Tibial nerve (tissue), 4 donors: ENCODE measurements at regions not wholly inside any gene's neighbourhood (a gene's known extent, or its start where the extent isn't known, plus 50 kb on each side); places are given as distances from the start of the nearest gene placed in this dataset.

ENCODE experiments used
- DNase-seq, 2 donors: peaks; one replicate each; pipeline ENCODE4 v3.0.0-alpha.2; 2019; ENCODE audit warnings: low spot score in 2 of 2
- H3K27ac ChIP-seq, 4 donors: fragments of 200-600 bp; sonication (generic) in 3 of 4; one replicate each; pipeline ENCODE4 v1.5.1; 2017 to 2019; ENCODE audit warnings: mild to moderate bottlenecking in 1 of 4
- H3K27me3 ChIP-seq, 2 donors: fragments of 200-600 bp; sonication (generic) in 1 of 2; one replicate each; pipeline versions ENCODE4 v1.5.1 to v1.6.0; 2017 to 2019
- H3K36me3 ChIP-seq, 3 donors: fragments of 200-600 bp; sonication (generic); one replicate each; pipeline ENCODE4 v1.5.1; 2018 to 2019
- H3K4me1 ChIP-seq, 4 donors: fragments of 200-600 bp; sonication (generic) in 3 of 4; one replicate each; pipeline ENCODE4 v1.5.1; 2017 to 2019
- H3K4me3 ChIP-seq, 4 donors: fragments of 200-600 bp; sonication (generic) in 3 of 4; one replicate each; pipeline ENCODE4 v1.5.1; 2017 to 2019; ENCODE audit warnings: mild to moderate bottlenecking in 1 of 4, moderate library complexity in 1 of 4
- H3K9me3 ChIP-seq, 4 donors: fragments of 200-600 bp; sonication (generic) in 3 of 4; one replicate each; pipeline ENCODE4 v1.5.1; 2017 to 2019
- EP300 ChIP-seq, 2 donors: sonication (generic); formaldehyde crosslinking; IDR thresholded peaks; one replicate each; pipeline ENCODE4 v1.6.1; 2017; ENCODE audit warnings: antibody characterized with exemption in 2 of 2, mild to moderate bottlenecking in 1 of 2
- POLR2A ChIP-seq, 2 donors: fragments of 450-650 bp; IDR thresholded peaks; one replicate each; pipeline ENCODE4 v1.6.1; 2017; ENCODE audit warnings: antibody characterized with exemption in 2 of 2, mild to moderate bottlenecking in 2 of 2, moderate library complexity in 2 of 2
- WGBS, 2 donors: methylation state at CpG; one replicate each; pipeline ENCODE4 v1.1.5; 2018; 5-methylcytosine and 5-hydroxymethylcytosine counted together
- TF ChIP-seq, protein P1 (sequence below), 5 experiments: fragments of 200-600 bp in 3 of 5; fragments of 450-650 bp in 2 of 5; sonication (generic) in 3 of 5; IDR thresholded peaks; one replicate each; pipeline ENCODE4 v1.5.1; 2016 to 2019; ENCODE audit warnings: antibody characterized with exemption in 5 of 5, mild to moderate bottlenecking in 3 of 5, moderate library complexity in 2 of 5

DNA sequence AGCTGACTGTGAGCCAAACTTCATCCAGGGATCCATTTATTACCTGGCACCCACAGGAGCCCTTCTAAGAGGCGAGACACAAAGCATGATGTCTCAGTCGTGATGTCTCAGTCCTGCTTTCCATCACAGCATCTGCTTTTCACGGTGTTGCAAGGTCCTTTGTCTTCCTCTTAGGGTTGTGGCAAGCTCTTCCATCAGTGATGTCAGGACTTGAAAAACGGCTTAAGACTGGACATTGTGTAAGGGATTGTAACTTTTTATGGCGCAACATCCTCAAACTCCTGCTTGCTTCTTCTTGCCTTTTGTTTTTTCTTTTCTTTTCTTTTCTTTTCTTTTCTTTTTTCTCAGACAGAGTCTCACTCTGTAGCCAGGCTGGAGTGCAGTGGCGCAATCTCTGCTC, 586.5 kb upstream of the TMEM132C start:
- Histone ChIP-seq H3K4me3 (no peak overlapping the region), H3K27ac (no peak overlapping the region), H3K4me1 (peaks cover 0 to 12% (median 0%) of the 10 kb centered on the region in 4 donors), H3K36me3 (no peaks in the 10 kb centered on the region), H3K27me3 (no peaks in the 10 kb centered on the region), H3K9me3 (no peaks in the 10 kb centered on the region)
- WGBS, 2 donors = 72 to 82% methylated on average over 6 of the region's 6 CpGs
- TF ChIP-seq EP300 (IDR thresholded peaks at IDR 0.05) = no peak
- TF ChIP-seq POLR2A (IDR thresholded peaks at IDR 0.05) = no peak
- TF ChIP-seq, protein P1, sequence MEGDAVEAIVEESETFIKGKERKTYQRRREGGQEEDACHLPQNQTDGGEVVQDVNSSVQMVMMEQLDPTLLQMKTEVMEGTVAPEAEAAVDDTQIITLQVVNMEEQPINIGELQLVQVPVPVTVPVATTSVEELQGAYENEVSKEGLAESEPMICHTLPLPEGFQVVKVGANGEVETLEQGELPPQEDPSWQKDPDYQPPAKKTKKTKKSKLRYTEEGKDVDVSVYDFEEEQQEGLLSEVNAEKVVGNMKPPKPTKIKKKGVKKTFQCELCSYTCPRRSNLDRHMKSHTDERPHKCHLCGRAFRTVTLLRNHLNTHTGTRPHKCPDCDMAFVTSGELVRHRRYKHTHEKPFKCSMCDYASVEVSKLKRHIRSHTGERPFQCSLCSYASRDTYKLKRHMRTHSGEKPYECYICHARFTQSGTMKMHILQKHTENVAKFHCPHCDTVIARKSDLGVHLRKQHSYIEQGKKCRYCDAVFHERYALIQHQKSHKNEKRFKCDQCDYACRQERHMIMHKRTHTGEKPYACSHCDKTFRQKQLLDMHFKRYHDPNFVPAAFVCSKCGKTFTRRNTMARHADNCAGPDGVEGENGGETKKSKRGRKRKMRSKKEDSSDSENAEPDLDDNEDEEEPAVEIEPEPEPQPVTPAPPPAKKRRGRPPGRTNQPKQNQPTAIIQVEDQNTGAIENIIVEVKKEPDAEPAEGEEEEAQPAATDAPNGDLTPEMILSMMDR (IDR thresholded peaks at IDR 0.05) = no peak
- DNase-seq = no peak

DNA sequence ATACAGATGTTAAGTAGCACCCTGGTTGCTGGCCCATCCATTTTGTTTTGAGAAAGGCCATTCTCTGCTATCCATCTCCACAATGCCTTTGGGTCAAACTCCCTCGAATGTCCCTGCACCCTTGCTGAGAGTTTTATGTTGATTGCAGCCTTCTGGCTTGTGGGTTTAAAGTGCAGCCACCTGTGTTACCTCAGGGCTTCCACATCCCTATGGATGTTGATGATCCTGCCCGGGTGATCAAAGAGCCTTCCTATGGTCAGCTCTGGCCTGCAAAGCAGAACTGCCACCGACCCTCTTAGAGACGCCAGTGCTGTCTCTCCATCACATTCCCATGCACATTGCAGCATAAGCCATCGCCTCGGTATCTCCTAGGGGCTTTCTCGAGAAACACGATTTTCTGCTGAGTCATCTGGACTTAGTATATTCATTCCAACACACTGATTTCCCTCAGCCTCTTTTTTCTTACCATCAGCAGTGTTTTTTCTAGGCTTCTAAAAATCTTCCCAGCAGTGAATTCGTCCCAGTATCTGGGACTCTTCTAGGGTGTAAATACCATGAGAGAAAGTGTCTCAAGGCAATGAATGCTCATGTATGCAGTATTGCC, 585.7 kb upstream of the TMEM132C start:
- H3K9me3 ChIP-seq = no peaks in the 10 kb centered on the region
- H3K4me3 ChIP-seq = no peak overlapping the region
- TF ChIP-seq, protein P1 (IDR thresholded peaks at IDR 0.05) = no peak
- TF ChIP-seq EP300 (IDR thresholded peaks at IDR 0.05) (no peak), POLR2A (IDR thresholded peaks at IDR 0.05) (no peak)
- peaks cover 0 to 12% (median 0%) of the 10 kb centered on the region in 4 donors for H3K4me1 ChIP-seq
- no peak for DNase-seq
- no peaks in the 10 kb centered on the region for H3K27me3 ChIP-seq
- no peak overlapping the region for H3K27ac ChIP-seq
- WGBS, 2 donors = 59 to 61% methylated on average over 9 of the region's 9 CpGs
- H3K36me3 ChIP-seq = no peaks in the 10 kb centered on the region

DNA sequence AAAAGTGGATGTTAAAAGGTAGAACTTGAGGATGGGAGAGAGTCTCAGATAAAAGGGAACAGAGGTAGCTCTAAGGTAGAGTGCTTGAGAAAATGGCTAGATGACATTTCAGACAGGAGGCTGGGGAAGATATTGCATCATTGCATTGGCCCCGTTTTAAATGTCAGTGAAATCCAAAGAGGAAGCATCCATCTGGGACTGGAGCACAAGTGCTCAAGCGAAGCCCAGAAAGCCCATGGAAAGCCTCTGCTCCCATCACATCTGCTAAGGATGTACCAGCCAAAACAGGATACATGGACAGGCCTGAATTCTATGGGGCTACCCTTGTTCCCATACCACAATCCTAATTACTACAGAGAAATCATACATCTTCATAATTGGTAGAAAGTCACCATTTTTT, 581.5 kb upstream of the TMEM132C start:
- no peaks in the 10 kb centered on the region for H3K9me3 ChIP-seq
- H3K36me3 ChIP-seq = no peaks in the 10 kb centered on the region
- DNase-seq = no peak
- H3K4me1 ChIP-seq = no peaks in the 10 kb centered on the region
- 67 to 70% methylated on average over 2 of the region's 2 CpGs for WGBS, 2 donors
- H3K27ac ChIP-seq = no peak overlapping the region
- TF ChIP-seq POLR2A (IDR thresholded peaks at IDR 0.05) (no peak), EP300 (IDR thresholded peaks at IDR 0.05) (no peak)
- TF ChIP-seq, protein P1 (IDR thresholded peaks at IDR 0.05) = no peak
- no peaks in the 10 kb centered on the region for H3K27me3 ChIP-seq
- H3K4me3 ChIP-seq = no peak overlapping the region

DNA sequence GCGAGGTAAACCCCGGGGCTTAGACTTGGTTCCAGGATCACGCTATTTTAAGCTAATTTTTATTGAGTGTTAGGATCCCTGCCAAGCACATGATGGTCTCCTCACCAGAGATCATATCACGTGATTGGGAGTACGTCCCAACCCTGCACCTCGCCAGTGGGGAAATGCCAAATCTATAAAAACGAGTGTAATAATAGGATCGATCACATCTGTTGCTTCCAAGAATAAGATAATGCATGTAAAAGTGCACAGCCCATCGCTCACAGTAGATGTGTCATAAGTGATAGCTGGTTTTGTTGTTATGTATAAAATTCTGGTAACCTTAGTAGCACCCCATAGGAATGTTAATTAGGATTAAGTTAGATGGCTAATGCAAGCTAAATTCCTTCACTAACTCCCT, 581.0 kb upstream of the TMEM132C start:
- Histone ChIP-seq H3K4me3 (no peak overlapping the region), H3K9me3 (no peaks in the 10 kb centered on the region), H3K4me1 (no peaks in the 10 kb centered on the region), H3K27me3 (no peaks in the 10 kb centered on the region), H3K27ac (no peak overlapping the region), H3K36me3 (no peaks in the 10 kb centered on the region)
- TF ChIP-seq EP300 (IDR thresholded peaks at IDR 0.05) (no peak), POLR2A (IDR thresholded peaks at IDR 0.05) (no peak)
- TF ChIP-seq, protein P1 (IDR thresholded peaks at IDR 0.05) = no peak
- DNase-seq = no peak
- 68 to 70% methylated on average over 9 of the region's 9 CpGs for WGBS, 2 donors

DNA sequence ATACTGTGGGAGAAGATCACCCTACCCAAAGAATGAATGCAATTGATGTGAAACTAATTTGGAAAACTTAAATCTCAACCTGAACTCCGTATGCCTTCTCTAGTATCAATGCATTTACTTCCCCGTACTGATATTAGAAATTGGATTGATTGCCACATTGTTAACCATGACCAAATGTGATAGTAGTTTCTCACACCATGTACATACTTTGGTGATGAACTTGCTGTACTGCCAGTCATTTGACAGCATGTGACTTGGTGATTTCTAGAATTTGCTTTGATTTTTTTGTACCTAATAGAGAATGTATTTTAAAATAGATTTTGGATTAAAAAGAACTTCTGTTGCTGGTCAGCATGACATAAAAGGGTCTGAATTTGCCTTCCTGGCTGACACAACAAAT, 579.8 kb upstream of the TMEM132C start:
- Histone ChIP-seq H3K4me1 (no peaks in the 10 kb centered on the region), H3K9me3 (no peaks in the 10 kb centered on the region), H3K4me3 (no peak overlapping the region), H3K27ac (no peak overlapping the region), H3K36me3 (no peaks in the 10 kb centered on the region), H3K27me3 (no peaks in the 10 kb centered on the region)
- DNase-seq = no peak
- WGBS, 2 donors = 34 to 37% methylated on average over 2 of the region's 2 CpGs
- TF ChIP-seq, protein P1 (IDR thresholded peaks at IDR 0.05) = no peak
- TF ChIP-seq EP300 (IDR thresholded peaks at IDR 0.05) = no peak
- TF ChIP-seq POLR2A (IDR thresholded peaks at IDR 0.05) = no peak
